Fibroblast of villous mesenchyme (primary cell): ENCODE measurements at regions not wholly inside any gene's neighbourhood (a gene's known extent, or its start where the extent isn't known, plus 50 kb on each side); places are given as distances from the start of the nearest gene placed in this dataset.

ENCODE experiments used
- DNase-seq: peaks from one replicate; pipeline ENCODE4 v3.0.0-alpha.2; 2010; ENCODE audit warnings: low read depth
- H3K4me3 ChIP-seq: 2 replicates; pipeline ENCODE4 v1.5.1; 2011; ENCODE audit warnings: low read depth, mild to moderate bottlenecking, low read length
- TF ChIP-seq, protein P1 (sequence below): IDR thresholded peaks from 2 replicates; pipeline ENCODE4 v1.5.1; 2012; ENCODE audit warnings: low read depth, mild to moderate bottlenecking, low read length; ENCODE audit not compliant: insufficient read depth

DNA sequence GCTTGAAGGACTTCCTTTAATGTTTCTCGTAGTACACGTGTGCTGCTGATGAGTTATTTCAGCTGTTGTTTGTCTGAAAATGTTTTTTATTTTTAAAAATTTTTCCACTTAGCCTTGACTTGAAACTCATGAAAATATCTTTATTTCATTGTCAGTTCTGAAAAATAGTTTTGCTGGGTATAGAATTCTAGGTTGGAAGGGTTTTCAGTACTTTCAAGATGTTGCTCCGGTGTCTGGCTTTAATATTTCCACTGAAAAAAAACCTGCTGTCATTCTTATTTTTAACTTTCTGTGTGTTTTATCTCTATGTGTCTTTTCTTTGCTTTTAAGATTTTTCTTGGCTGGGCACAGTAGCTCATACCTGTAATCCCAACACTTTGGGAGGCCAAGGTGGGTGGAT lies 103.8 kb downstream of the UNCX start:
- DNase-seq: no peak
- TF ChIP-seq, protein P1, sequence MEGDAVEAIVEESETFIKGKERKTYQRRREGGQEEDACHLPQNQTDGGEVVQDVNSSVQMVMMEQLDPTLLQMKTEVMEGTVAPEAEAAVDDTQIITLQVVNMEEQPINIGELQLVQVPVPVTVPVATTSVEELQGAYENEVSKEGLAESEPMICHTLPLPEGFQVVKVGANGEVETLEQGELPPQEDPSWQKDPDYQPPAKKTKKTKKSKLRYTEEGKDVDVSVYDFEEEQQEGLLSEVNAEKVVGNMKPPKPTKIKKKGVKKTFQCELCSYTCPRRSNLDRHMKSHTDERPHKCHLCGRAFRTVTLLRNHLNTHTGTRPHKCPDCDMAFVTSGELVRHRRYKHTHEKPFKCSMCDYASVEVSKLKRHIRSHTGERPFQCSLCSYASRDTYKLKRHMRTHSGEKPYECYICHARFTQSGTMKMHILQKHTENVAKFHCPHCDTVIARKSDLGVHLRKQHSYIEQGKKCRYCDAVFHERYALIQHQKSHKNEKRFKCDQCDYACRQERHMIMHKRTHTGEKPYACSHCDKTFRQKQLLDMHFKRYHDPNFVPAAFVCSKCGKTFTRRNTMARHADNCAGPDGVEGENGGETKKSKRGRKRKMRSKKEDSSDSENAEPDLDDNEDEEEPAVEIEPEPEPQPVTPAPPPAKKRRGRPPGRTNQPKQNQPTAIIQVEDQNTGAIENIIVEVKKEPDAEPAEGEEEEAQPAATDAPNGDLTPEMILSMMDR: no peak

DNA sequence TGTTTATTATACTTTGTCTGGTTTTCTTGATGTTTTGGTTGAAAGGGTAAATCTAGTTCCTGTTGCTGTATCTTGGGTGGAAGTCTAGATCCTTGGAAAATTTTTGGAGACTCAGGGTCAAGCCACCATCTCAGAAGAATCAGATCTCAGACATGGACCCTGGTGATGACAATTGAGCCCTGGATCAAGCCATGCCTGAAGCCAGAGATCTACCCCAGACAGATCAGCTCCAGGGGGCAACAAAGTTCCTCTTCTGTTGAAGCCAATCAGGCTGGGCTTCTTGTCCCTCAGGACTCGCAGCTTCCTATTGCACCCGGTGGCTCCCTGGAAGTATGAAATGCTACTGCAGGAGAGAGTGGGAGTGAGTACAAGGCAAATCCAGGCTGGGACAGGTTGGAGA lies 106.9 kb downstream of the UNCX start:
- TF ChIP-seq, protein P1: no peak
- DNase-seq: no peak
- H3K4me3 ChIP-seq: no peak overlapping the region

More for the DNA sequence above, 103.8 kb downstream of the UNCX start:
- no peak overlapping the region for H3K4me3 ChIP-seq

DNA sequence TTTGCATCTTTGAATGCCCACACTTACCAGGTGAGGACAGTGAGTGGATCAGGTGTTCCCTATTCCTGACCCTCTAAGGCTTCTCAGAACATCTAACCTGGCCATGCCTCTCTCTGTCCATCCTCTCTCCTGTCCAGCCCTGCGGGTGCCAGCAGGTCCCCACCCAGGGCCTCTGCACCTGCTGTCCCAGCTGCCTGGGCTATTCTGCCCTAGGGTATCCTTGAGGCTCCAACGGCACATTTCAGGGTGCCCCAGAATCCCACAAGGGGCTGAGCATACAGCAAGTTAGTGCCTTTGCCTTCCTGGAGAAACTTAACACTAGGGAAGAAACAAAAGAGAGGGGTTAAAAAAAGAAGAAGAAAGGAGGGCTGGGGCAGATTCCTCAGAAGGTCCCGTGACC lies 107.4 kb downstream of the UNCX start:
- DNase-seq: no peak

DNA sequence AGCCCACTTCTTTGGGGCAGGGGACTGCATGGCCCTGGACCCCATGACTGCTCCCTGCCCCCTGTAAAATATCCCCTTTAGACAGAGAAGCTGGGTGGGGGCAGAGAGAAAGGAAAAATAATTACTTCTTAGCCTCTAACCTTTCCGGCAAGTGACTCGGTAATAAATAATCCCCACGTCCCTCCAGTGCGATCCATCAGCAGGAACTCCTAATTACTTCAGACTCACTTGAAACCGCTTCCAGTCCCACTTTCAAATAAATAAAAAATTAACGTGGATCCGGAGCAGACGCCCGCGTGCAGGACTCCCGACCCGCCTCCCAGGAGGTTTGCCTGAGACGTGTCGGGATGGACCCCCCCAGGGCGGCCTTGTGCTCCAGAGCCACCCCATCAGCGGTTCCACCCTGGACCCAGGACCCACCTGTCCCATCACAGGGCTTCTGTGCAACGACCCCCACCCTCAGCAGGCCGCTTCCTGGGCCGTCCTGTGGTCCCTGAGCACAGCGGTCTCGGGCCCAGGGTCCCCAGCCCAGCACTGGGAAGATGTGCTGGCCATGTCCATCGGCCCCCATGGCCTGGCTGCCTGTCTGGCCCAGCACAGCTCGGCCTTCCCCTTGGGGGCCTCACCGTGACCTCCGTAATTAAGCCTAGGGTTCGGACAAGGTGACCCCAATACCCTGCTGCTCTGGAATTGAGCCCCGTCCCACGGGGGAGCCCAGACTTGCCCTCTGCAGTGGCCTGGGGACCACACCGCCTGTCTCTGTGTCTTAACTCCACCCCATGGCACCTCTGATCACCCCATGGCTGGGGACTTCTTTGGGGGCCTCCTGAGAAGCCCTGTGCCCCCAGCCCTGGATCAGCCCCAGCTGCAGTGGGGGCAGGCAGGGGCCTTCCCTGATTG lies 108.0 kb downstream of the UNCX start:
- no peak for DNase-seq
- TF ChIP-seq, protein P1: no peak
- no peak overlapping the region for H3K4me3 ChIP-seq

More for the DNA sequence above, 107.4 kb downstream of the UNCX start:
- no peak overlapping the region for H3K4me3 ChIP-seq
- TF ChIP-seq, protein P1: no peak

DNA sequence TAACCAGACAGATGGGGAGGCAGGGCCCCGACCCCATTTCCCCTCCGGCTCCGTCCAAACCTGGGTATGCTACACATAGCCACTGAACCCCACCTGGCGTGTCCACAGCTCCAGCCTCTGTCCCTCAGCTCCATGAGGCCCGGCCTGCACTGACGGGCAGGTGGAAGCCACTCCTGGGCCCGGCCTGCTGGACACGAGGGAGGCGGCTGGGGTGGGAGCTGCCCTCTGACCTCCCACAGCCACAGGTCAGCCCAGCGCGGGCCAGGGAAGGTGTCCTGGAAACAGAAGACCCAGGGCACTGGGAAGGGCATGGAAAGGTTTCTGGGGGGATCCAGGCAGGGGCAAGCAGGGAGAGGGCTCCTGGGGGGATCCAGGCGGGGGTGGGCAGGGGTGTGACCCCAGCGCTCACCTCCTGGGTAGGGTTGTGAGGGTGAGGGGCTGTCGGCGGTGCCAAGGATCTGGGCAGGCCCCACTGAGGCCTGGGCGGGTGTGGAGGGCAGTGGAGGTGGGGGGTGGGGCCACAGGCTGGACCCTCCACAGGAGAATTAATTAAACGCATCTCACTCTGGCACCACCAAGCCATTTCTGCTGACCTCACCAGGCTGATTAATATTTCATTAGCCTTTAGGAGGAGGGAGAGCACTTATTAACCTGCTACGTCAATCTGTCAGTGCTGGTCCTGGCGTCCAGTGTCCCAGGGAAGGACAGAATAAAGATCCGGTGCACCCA lies 108.9 kb downstream of the UNCX start:
- H3K4me3 ChIP-seq: no peak overlapping the region
- no peak for DNase-seq
- TF ChIP-seq, protein P1: no peak

DNA sequence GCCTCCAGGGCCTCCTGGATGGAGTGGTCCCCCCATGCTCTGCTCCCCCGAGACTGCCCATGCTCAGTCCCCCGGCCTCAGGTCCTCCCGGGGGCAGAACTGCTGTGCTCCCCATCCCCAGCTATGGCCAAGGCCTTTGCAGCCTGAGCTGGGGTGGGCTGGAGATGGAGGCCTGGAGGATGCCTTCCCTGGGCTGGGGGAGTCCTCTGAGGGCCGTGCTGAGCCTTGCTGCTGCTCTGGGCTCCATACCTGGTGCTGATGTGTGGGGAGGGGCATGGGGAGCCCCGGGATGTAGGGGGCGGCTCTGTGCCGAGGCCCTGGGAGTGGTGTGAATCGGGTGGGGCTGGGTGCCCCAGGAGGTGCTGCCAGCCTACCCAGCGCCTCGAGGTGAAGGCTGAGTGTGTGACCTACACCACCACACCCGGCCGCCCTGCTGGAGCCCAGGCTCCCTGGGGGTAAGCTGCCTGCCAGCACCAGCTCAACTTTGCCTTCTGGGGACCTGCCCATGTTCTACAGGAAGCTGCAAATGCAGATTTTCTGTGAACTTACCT lies 109.5 kb downstream of the UNCX start:
- TF ChIP-seq, protein P1: no peak
- no peak for DNase-seq
- H3K4me3 ChIP-seq: no peak overlapping the region
